BJ (cell line): ENCODE measurements at regions not wholly inside any gene's neighbourhood (a gene's known extent, or its start where the extent isn't known, plus 50 kb on each side); places are given as distances from the start of the nearest gene placed in this dataset.
"Not testable (repeated sequence)": the region's sequence is repeated elsewhere in the genome, so short reads cannot be mapped to it uniquely, and the experiment has no call there.

Experiments
- CTCF ChIA-PET: fragments of 350-600 bp; formaldehyde crosslinking; extraction: SDS; loops from one replicate; lab custom pipeline; 2021; ENCODE audit warnings: antibody characterized with exemption, inconsistent platforms; lab: Yijun Ruan, JAX
- POLR2A ChIA-PET: fragments of 300-600 bp; sonication (Branson Sonifier 250); formaldehyde crosslinking; extraction: SDS; loops from one replicate; lab custom pipeline; 2021; ENCODE audit warnings: antibody characterized with exemption; lab: Charles Lee
- DNase-seq: peaks from one replicate; pipeline ENCODE4 v3.0.0-alpha.2; 2011; ENCODE audit warnings: low read depth
- H3K27me3 ChIP-seq: 2 replicates; pipeline ENCODE4 v1.6.0; 2011; ENCODE audit warnings: low read length; ENCODE audit not compliant: control insufficient read depth, insufficient read depth
- H3K36me3 ChIP-seq: 2 replicates; pipeline ENCODE4 v1.5.1; 2011; ENCODE audit warnings: low read length; ENCODE audit not compliant: control insufficient read depth, insufficient read depth
- H3K4me3 ChIP-seq: 2 replicates; pipeline ENCODE4 v1.5.1; 2011; ENCODE audit warnings: low read depth, mild to moderate bottlenecking, control low read depth, low read length
- TF ChIP-seq, protein P1 (sequence below): IDR thresholded peaks from 2 replicates; pipeline ENCODE4 v1.5.1; 2011; ENCODE audit warnings: low read depth, mild to moderate bottlenecking, control low read depth, inconsistent platforms, low read length, moderate library complexity; ENCODE audit not compliant: insufficient read depth

DNA sequence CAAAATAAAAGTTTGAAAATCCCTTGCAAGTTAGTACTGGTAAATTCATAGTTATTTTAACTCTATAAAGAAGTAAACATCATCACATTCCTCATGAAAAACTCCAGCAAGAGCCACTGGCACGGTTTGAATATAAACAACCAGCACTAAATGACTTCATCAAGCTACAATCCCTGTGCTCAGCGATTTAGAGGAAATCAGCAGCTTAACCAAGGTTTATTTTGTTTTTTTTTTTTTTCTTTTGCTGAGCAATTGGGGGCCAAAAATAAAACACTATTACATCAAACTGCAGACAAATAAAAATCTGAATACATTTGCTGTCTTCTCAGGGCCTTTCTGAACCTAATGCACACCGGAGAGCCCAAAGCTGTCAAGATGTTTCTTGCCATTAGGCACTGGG lies 106.2 kb upstream of the SLC24A2 start:
- TF ChIP-seq, protein P1, sequence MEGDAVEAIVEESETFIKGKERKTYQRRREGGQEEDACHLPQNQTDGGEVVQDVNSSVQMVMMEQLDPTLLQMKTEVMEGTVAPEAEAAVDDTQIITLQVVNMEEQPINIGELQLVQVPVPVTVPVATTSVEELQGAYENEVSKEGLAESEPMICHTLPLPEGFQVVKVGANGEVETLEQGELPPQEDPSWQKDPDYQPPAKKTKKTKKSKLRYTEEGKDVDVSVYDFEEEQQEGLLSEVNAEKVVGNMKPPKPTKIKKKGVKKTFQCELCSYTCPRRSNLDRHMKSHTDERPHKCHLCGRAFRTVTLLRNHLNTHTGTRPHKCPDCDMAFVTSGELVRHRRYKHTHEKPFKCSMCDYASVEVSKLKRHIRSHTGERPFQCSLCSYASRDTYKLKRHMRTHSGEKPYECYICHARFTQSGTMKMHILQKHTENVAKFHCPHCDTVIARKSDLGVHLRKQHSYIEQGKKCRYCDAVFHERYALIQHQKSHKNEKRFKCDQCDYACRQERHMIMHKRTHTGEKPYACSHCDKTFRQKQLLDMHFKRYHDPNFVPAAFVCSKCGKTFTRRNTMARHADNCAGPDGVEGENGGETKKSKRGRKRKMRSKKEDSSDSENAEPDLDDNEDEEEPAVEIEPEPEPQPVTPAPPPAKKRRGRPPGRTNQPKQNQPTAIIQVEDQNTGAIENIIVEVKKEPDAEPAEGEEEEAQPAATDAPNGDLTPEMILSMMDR: no peak
- no peaks in the 10 kb centered on the region for H3K36me3 ChIP-seq
- ChIA-PET POLR2A (no interaction called here), CTCF (no interaction called here)
- DNase-seq: no peak
- no peak overlapping the region for H3K4me3 ChIP-seq
- H3K27me3 ChIP-seq: no peaks in the 10 kb centered on the region

DNA sequence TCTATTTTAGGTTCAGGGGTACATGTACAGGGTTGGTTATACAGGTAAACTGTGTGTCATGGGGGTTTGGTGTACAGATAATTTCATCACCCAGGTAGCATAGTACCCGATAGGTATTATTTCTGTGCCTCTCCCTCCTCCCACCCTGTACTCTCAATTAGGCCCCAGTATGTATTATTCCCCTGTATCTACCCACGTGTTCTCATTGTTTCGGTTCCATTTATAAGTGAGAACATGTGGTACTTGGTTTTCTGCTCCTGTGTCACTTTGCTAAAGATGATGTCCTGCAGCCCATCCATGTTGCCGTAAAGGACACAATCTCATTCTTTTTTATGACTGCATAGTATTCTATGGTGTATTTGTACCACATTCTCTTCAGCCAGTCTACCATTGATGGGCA lies 96.8 kb upstream of the SLC24A2 start:
- H3K4me3 ChIP-seq: no peak overlapping the region
- H3K36me3 ChIP-seq: no peaks in the 10 kb centered on the region
- ChIA-PET POLR2A (no interaction called here), CTCF (no interaction called here)
- no peaks in the 10 kb centered on the region for H3K27me3 ChIP-seq
- no peak for DNase-seq
- TF ChIP-seq, protein P1: no peak

DNA sequence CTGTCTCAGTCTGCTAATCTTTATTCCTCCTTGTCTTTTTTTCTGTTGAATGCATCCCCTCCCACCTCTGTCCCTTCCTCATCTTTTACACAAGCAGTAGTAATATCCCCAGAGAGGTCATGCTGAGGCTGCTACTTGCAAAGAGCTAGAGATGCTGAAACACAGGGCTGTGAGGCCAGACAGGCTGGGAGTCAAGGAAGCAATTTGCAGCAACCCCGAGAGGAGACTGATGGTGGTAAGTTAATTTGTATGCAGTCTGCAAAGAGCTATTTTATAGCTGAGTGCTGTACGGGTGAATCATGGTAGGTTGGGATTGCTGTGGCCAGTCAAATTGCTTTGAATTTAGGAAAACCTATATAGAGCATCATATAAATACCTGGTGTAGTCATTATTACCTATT lies 90.2 kb upstream of the SLC24A2 start:
- ChIA-PET CTCF (no interaction called here), POLR2A (no interaction called here)
- no peak for DNase-seq
- Histone ChIP-seq H3K36me3 (no peaks in the 10 kb centered on the region), H3K27me3 (no peaks in the 10 kb centered on the region), H3K4me3 (no peak overlapping the region)
- TF ChIP-seq, protein P1: no peak

DNA sequence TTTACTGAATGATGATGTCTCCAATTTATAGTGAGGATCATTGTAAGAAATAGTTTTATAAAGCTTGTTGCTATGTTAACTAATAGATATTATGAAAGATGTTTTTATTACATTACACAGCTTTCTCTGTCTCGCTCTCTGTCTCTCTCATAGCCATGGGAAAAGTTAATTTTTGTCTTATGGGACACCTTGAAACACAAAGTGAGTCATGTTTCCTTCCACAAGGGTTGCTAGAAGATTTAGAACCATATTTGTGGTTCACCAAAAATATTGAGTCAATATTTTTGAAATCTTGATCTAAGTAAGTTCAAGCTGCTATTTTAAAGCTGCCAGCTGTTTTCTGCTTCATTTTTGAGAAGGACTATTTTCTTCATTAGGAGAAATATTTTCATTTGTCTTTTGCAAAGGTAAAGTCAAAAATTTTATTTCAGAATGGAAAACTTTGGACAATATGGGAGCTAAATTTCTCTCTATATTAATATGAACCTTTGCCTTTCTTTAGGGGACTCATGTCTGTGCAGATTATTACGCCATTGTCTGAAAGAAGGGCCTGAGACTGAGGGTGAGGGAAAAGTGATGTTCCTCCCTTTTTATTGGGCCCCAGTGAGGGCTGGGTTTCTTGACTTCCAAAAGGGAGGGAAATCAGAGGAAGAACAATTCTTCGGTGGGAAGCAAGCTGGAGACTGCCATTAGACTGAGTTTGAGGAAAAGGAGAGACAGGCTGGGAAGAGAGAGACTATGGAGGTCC lies 87.9 kb upstream of the SLC24A2 start:
- CTCF ChIA-PET: no interaction called here
- Histone ChIP-seq H3K27me3 (no peaks in the 10 kb centered on the region), H3K4me3 (no peak overlapping the region), H3K36me3 (no peaks in the 10 kb centered on the region)
- TF ChIP-seq, protein P1: no peak
- no peak for DNase-seq
- POLR2A ChIA-PET: no interaction called here

DNA sequence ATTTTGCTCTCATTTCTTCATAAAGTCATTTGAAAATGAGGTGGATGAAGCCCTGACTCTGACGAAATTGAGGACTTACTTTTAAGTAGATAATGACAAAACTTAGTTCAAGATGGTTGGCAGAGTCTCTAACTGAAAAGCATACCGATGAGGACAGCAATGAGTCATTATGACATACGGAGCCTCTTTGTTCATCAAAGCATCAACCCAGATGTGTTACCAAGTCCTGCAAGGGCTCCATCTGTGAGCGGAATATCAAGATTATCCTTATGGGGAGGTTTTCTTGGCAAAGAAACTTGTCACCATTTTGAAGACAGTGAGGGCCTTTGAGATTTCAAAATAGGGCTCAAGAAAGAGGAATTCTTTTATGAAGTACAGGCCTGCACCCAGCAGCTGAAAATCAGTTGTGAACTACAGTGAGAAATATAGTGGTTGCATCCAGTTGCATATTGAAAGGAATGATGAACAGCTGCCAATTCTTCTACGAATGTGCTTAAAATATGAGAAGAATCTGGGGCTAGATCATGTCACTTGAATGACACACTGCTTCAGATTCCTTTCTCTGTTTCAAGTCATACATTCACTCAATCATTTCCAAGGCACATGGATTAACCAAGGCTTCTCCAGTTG lies 86.6 kb upstream of the SLC24A2 start:
- Histone ChIP-seq H3K4me3 (no peak overlapping the region), H3K27me3 (no peaks in the 10 kb centered on the region), H3K36me3 (no peaks in the 10 kb centered on the region)
- CTCF ChIA-PET: no interaction called here
- TF ChIP-seq, protein P1: no peak
- POLR2A ChIA-PET: no interaction called here
- no peak for DNase-seq

DNA sequence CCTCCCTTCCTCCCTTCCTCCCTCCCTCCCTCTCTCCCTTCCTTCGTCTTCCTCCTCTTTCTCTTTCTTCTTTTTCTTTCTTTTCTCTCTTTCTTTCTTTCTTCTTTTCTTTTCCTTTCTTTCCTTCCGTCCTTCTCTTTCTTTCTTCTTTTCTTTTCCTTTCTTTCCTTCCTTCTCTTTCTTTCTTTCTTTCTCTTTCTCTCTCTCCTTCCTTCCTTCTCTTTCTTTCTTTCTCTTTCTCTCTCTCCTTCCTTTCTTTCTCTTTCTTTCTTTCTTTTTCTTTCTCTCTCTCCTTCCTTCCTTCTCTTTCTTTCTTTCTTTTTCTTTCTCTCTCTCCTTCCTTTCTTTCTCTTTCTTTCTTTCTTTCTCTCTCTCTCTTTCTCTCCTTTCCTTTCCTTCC lies 84.4 kb upstream of the SLC24A2 start:
- CTCF ChIA-PET: interaction anchor here (1.0 kb wide), 1 partner anchor 32 kb away, joined by 3 read pairs; no protein-coding TSS in a partner anchor
- H3K4me3 ChIP-seq, H3K27me3 ChIP-seq, H3K36me3 ChIP-seq, POLR2A ChIA-PET, DNase-seq: not testable (repeated sequence)
